RPMI8226 (cell line): ENCODE measurements at regions not wholly inside any gene's neighbourhood (a gene's known extent, or its start where the extent isn't known, plus 50 kb on each side); places are given as distances from the start of the nearest gene placed in this dataset.

Experiments
- DNase-seq: peaks from one replicate; pipeline ENCODE4 v3.0.0-alpha.2; 2015

- DNase-seq, result no peak
Observed at GRCh38 chr16:8519179-8519578, 71.1 kb downstream of the TMEM114 start.

GRCh38 chr16:8517280-8517679 lies 73.0 kb downstream of the TMEM114 start:
- DNase-seq, result no peak

GRCh38 chr16:8516471-8516870 lies 73.8 kb downstream of the TMEM114 start:
- DNase-seq, result no peak

- DNase-seq, result no peak
Observed at GRCh38 chr16:8512941-8513624, 77.2 kb downstream of the TMEM114 start.

- no peak for DNase-seq
Observed at GRCh38 chr16:8511464-8511863, 78.8 kb downstream of the TMEM114 start.

GRCh38 chr16:8510160-8510559 lies 80.2 kb downstream of the TMEM114 start:
- no peak for DNase-seq

GRCh38 chr16:8505327-8505991 lies 84.9 kb downstream of the TMEM114 start:
- DNase-seq, result no peak

GRCh38 chr16:8502446-8502845 lies 87.9 kb downstream of the TMEM114 start:
- DNase-seq, result no peak

- no peak for DNase-seq
Observed at GRCh38 chr16:8500351-8500750, 90.0 kb downstream of the TMEM114 start.

GRCh38 chr16:8496364-8496763 lies 93.9 kb downstream of the TMEM114 start:
- no peak for DNase-seq

- DNase-seq, result no peak
Observed at GRCh38 chr16:8493972-8494371, 96.3 kb downstream of the TMEM114 start.

- DNase-seq, result no peak
Observed at GRCh38 chr16:8492690-8493089, 97.6 kb downstream of the TMEM114 start.

- DNase-seq, result no peak
Observed at GRCh38 chr16:8489580-8489979, 100.7 kb downstream of the TMEM114 start.

GRCh38 chr16:8486985-8487384 lies 103.3 kb downstream of the TMEM114 start:
- DNase-seq, result no peak

- DNase-seq, result no peak
Observed at GRCh38 chr16:8483396-8483795, 106.9 kb downstream of the TMEM114 start.

- DNase-seq, result no peak
Observed at GRCh38 chr16:8481810-8482209, 108.5 kb downstream of the TMEM114 start.

GRCh38 chr16:8476824-8477223 lies 113.5 kb downstream of the TMEM114 start:
- DNase-seq, result peak; percentile 7

GRCh38 chr16:8474587-8474986 lies 115.7 kb downstream of the TMEM114 start:
- DNase-seq, result no peak

GRCh38 chr16:8469102-8469778 lies 121.1 kb downstream of the TMEM114 start:
- no peak for DNase-seq

GRCh38 chr16:8464979-8465378 lies 125.3 kb downstream of the TMEM114 start:
- no peak for DNase-seq

GRCh38 chr16:8459085-8459733 lies 131.1 kb downstream of the TMEM114 start:
- no peak for DNase-seq

- no peak for DNase-seq
Observed at GRCh38 chr16:8458481-8459046, 131.7 kb downstream of the TMEM114 start.

- DNase-seq, result no peak
Observed at GRCh38 chr16:8453359-8453758, 137.0 kb downstream of the TMEM114 start.
